ENCODE measurements at regions not wholly inside any gene's neighbourhood (a gene's known extent, or its start where the extent isn't known, plus 50 kb on each side); places are given as distances from the start of the nearest gene placed in this dataset.

DNA sequence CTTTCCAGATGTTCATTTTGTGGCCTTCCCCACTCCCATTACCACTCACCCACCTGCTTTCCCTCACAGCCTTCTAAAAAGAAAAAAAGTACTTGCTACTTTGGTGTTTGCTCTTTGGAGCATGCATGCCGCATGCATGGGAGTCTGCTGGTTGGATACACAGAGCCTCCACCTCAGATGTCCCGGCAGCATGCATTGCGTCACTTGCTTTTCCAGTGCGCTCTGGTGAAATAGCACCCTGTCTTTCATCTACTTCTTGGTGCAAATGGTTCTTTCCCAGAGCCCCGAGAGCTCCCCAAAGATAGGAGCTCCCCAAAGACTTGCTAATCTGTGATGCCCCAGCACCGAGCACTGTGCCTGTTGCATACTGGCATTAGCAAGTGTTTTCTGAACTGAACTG lies 333.2 kb upstream of the ZNF507 start:
- TF ChIP-seq EZH2phosphoT487 (IDR thresholded peaks at IDR 0.05; ENCODE audit: borderline replicate concordance, low read depth, low read length): no peak
- TF ChIP-seq, protein P1, sequence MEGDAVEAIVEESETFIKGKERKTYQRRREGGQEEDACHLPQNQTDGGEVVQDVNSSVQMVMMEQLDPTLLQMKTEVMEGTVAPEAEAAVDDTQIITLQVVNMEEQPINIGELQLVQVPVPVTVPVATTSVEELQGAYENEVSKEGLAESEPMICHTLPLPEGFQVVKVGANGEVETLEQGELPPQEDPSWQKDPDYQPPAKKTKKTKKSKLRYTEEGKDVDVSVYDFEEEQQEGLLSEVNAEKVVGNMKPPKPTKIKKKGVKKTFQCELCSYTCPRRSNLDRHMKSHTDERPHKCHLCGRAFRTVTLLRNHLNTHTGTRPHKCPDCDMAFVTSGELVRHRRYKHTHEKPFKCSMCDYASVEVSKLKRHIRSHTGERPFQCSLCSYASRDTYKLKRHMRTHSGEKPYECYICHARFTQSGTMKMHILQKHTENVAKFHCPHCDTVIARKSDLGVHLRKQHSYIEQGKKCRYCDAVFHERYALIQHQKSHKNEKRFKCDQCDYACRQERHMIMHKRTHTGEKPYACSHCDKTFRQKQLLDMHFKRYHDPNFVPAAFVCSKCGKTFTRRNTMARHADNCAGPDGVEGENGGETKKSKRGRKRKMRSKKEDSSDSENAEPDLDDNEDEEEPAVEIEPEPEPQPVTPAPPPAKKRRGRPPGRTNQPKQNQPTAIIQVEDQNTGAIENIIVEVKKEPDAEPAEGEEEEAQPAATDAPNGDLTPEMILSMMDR (conservative IDR thresholded peaks at IDR 0.05; ENCODE audit: low read length): no peak
